AG10803 (cell line): ENCODE measurements at regions not wholly inside any gene's neighbourhood (a gene's known extent, or its start where the extent isn't known, plus 50 kb on each side); places are given as distances from the start of the nearest gene placed in this dataset.

Source experiments
- DNase-seq: peaks from one replicate; pipeline ENCODE4 v3.0.0; 2010; ENCODE audit warnings: low read depth
- H3K4me3 ChIP-seq: 2 replicates; pipeline ENCODE4 v1.5.1; 2011; ENCODE audit warnings: mild to moderate bottlenecking, low read length, control low read depth
- TF ChIP-seq, protein P1 (sequence below): conservative IDR thresholded peaks from 2 replicates; pipeline ENCODE4 v1.5.1; 2011; ENCODE audit warnings: mild to moderate bottlenecking, low read length, control low read depth, inconsistent platforms

DNA sequence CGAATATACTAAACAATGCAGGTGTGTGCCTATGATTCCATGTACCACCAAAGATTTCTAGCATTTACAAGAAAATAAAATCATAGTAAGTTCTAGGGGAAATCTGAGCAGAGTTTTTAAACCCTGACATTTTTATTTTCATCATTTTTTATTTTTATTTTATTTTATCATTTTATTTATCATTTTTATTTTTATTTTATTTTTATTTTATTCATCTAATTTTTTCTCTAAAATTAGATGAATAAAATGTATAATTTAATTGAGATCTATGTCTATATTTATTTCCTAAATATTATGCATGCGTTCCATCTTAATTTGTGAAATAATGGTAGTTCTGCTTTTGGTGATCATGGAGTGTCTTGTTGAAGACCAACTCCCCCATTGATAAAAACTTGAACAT is 257.6 kb upstream of the DOK6 start:
- no peak for DNase-seq
- no peak overlapping the region for H3K4me3 ChIP-seq
- TF ChIP-seq, protein P1, sequence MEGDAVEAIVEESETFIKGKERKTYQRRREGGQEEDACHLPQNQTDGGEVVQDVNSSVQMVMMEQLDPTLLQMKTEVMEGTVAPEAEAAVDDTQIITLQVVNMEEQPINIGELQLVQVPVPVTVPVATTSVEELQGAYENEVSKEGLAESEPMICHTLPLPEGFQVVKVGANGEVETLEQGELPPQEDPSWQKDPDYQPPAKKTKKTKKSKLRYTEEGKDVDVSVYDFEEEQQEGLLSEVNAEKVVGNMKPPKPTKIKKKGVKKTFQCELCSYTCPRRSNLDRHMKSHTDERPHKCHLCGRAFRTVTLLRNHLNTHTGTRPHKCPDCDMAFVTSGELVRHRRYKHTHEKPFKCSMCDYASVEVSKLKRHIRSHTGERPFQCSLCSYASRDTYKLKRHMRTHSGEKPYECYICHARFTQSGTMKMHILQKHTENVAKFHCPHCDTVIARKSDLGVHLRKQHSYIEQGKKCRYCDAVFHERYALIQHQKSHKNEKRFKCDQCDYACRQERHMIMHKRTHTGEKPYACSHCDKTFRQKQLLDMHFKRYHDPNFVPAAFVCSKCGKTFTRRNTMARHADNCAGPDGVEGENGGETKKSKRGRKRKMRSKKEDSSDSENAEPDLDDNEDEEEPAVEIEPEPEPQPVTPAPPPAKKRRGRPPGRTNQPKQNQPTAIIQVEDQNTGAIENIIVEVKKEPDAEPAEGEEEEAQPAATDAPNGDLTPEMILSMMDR: no peak

DNA sequence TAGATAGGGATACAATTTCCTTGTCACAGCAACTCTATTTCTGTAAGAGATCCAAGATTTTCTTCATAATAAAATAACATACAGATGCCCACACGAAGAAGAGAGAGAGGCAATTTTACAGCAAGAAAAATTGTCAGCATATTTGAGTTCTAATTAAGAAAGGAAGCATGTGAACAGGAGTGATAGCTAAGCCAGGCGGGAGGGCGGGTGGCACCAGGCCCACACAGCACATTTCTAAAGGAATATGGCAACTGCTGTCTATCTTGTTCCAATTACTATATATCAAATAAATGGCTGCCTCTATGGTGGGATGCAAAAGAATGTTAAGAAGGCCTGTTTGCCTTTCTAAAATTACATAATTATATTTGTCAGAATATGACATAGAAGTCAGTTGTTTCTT is 248.3 kb upstream of the DOK6 start:
- no peak overlapping the region for H3K4me3 ChIP-seq
- TF ChIP-seq, protein P1: no peak
- DNase-seq: no peak

DNA sequence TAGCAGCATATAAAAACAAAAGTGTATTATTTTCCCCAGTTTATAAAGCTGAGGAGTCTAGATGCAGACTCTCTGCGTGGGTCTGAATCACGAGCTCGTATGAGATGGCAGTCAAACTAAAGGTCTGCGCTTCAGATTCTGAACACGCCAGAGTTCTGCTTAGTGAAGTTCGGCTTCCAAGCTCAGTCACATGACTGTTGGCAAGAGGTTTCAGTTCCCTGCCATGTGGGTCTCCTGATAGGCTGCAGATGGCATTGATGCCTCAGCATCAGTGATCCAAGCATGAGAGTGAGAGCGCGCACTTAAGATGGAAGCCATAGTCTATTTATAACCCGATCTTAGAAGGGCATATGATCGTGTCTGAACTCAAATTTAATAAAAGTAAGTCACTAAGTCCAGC is 242.8 kb upstream of the DOK6 start:
- TF ChIP-seq, protein P1: no peak
- DNase-seq: no peak
- no peak overlapping the region for H3K4me3 ChIP-seq

DNA sequence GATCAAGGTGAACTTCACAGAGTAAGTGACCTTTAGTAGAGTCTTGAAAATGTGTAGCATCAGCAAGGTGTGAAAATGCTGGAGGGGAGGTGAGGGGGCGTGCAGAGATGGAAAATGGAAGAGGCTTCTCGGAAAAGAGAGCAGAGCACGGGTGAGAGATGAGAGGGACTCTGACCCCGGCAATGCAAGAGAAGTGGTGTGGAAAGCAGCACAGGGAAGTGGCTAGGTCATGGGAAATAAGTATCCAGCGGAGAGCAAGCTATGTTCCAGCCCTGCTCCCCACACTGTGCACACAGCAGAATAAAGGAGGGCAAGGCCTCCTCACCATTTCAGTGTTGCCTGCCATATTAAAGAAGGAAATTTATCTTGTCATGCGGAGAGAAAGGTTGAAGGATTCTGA is 241.7 kb upstream of the DOK6 start:
- TF ChIP-seq, protein P1: no peak
- DNase-seq: no peak
- H3K4me3 ChIP-seq: no peak overlapping the region

GRCh38 chr18:69161383-69162028 is 239.2 kb upstream of the DOK6 start:
- TF ChIP-seq, protein P1: no peak
- H3K4me3 ChIP-seq: peak overlapping the region; percentile 39
- DNase-seq: peak; percentile 69

DNA sequence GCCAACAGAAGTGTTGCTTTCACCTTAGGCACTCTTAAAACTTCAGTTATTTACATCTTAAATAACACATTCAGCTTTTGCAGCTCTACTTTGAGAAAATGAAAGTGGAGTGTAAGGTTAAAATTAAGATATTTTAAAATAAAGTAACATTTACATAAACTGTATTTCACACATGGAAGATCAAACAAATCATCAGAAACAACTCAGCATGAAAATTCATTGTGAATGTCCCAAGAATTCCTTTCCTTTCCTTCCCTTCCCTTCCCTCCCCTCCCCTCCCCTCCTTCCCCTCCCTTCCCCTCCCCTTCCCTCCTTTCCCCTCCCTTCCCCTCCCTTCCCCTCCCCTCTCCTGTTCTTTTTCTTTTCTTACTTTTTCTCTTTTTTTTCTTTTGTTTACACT is 238.0 kb upstream of the DOK6 start:
- no peak for DNase-seq
- TF ChIP-seq, protein P1: no peak
- H3K4me3 ChIP-seq: no peak overlapping the region

- TF ChIP-seq, protein P1: no peak
- DNase-seq: peak; percentile 17
- H3K4me3 ChIP-seq: no peak overlapping the region
Measured at GRCh38 chr18:69172046-69172445, 228.6 kb upstream of the DOK6 start.
